HG03521 (cell line): ENCODE measurements at regions not wholly inside any gene's neighbourhood (a gene's known extent, or its start where the extent isn't known, plus 50 kb on each side); places are given as distances from the start of the nearest gene placed in this dataset.
"Not testable (repeated sequence)": the region's sequence is repeated elsewhere in the genome, so short reads cannot be mapped to it uniquely, and the experiment has no call there.

ENCODE experiments used
- ATAC-seq: cut with Tn5 transposase; IDR thresholded peaks from one replicate; pipeline ENCODE4 v1.9.1; 2021; ENCODE audit warnings: mild to moderate bottlenecking, moderate library complexity; ENCODE audit not compliant: unreplicated experiment

DNA sequence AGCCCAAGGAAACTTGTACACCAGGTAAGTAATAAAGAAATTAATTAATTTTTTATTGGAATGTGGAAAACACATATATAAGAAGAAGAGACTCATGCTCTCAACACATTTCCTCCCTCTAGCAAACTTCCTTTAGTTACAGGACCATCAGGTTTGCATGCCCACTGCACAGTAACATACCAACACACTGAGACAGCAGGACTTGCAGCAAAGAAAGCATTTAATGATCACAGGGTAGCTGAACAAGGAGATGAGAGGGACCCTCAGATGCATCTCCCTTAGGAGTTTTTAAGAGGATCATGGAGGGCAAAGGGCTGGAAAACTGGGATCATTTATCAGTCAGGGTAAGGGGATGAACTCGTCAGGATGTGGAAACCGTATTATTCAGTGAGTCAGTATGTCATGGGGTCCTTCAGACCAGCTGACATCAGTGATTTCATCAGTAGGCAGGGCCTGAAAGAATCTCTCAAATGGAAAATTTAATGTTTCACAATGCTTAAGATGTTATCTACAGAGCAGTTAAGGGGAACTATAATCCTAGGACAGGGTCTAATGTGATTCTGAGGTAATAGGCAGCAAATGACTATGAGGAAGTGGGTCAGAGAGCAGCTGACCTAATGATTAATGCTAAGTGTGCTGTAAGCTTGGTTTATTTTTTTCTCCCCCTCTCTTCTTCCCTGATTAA, 193.8 kb upstream of the RND3 start:
- no peak for ATAC-seq

DNA sequence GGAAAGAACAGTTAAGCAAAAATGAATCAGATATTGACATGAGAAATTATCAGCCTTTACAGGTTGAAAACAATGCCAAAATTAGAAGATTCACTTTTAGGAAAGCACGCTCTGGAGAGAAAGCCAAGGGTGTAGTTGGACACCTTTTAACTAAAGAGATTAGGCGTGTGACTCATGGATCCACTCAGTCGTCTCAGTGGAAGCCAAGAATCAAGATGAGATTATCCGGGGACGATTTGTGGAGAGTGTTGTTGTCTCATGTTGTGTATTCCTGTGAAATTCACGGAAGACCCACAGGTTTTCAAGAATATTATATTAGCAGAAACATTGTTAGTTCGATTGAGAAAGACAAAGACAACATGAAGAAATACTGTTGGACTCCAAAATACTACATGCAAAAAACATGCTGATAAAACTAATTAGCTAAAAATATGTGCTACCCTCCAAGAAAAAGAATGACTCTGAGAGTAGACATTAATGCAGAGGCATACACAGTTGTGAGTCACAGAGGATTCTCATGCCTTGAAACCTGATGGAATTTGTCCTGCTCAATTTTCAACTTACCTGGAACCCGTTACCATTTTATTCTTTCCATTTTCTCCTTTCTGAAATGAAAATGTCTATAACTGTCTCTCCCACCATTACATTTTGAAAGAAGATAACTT, 192.1 kb upstream of the RND3 start:
- ATAC-seq, result no peak

DNA sequence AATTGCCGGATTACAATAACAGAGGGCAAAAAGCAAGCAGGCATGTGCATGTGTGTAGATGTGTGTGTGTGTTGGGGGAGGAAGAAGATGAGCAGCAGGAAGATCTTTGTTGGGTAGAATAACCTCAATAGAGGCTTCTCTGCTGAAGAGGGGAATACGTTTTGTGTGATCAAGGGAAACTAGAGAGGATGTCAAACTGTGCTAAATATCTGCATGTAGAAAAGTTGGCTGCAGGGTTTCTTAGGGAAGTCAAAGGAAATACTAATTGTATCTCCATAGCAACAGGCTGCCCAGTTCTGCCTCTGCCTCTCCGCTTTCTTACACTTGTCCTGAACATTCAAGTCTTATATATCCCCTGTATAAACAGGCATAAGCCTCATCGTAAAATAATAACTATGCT, 190.1 kb upstream of the RND3 start:
- no peak for ATAC-seq

DNA sequence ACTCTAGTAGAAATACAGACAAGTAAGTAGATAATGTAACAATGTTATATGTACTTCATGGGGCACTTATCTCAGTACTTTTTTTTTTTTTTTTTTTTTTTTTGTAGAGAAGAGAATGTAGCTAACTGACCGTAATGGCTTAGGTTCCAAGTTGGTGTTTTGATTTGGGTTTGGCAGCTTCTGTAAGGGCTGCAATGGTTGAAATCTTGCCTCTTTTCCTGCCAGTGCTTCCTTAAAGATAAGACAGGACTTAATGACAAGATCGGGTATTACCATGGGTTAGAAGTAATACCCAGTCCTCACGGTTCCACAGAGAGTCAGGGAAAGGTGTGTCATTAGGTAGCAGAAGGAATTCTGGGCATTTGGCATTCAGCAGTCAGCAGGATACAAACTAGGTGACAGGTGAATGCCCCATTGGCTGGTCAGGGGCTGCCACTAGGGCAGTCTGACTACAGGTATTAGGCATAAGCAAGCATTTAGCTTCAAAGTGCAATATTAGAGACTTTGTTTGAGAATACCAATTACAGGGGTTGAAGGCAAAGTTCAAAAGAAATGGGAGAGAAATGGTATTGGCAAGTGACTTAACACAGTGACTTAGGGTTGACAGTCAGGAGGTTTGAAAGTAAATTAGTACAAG, 189.4 kb upstream of the RND3 start:
- ATAC-seq, result no peak

GRCh38 chr2:150675807-150676206, 188.3 kb upstream of the RND3 start:
- ATAC-seq, result no peak

GRCh38 chr2:150674283-150674682, 186.8 kb upstream of the RND3 start:
- no peak for ATAC-seq

- ATAC-seq, result no peak
Measured at GRCh38 chr2:150672311-150672710, 184.8 kb upstream of the RND3 start.

- ATAC-seq, result no peak
Measured at GRCh38 chr2:150669492-150669891, 182.0 kb upstream of the RND3 start.

- not testable (repeated sequence) for ATAC-seq
Measured at GRCh38 chr2:150667039-150667438, 179.6 kb upstream of the RND3 start.

DNA sequence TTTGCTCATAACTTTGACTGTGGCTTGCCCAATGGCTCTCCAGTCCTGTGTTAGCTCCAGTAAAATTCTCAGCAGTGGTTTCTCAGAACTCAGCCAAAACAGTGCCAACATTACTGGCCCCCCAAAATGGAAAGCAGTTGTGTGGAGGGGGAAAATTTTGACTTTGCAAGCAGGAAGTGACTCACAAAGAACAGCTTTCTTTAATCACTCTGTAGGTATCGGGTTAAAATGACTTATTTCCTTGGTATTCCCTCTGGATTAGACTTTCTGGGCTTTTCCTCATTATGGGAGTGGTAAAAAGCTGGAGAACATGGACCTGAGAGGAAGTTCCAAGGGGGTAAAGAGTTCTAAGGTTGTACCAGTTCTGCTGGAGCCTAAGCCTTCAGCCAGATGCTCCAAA, 175.7 kb upstream of the RND3 start:
- no peak for ATAC-seq

DNA sequence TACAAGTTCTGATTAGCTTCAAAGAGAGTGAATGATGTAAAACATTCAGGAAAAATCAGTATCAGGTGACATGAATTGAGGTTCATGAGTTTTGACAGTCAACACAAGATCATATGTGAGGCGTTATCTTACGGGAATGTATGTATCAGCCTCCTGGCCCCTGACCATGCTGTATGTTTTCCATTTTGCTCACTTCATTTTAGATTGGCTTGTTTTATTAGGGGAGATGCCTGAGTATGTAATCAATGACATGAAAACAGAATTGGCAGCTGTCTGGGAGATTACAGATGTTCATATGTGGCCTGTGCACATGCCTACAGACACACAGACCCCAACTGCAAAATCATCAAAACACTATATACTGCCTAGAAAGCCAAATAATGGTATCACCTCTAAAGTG, 168.5 kb upstream of the RND3 start:
- ATAC-seq, result no peak

DNA sequence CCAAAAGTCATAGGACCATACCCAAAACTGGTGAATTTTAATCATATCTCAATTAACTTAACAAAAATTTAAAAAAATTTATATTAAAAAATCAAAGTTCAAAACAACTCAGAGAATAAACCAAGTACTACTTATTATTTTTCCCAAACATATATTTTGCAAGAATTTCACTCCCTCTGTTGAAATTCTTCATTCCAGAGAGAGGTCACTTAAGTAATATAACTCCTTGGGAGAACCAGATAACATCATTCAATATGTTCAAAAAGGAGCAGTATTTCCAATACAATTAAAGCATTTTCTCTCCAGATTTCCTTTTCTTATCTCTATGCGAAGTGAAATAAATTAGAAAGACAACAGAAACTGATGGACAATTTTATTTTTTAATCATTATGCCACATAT, 165.9 kb upstream of the RND3 start:
- no peak for ATAC-seq

- ATAC-seq, result no peak
Measured at GRCh38 chr2:150647943-150648342, 160.5 kb upstream of the RND3 start.

DNA sequence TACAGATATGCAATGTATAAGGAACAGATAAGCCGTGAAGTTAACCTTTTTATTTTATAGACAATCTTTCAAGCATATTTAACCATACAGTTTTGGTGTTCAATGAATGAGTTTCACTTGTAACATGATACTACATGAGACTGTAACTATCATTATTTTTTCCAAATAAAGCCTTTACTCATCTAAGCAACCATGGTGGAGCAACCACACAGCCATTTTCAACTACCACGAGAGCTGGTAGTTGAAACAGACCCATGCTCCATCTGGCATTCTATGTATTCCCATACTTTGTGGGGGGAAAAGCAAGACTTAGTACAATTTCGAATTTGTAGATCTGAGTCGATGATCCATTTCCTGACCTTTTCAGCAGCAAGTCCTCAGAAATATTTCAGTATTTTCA, 159.3 kb upstream of the RND3 start:
- ATAC-seq, result no peak

GRCh38 chr2:150644298-150645067, 157.0 kb upstream of the RND3 start:
- no peak for ATAC-seq

GRCh38 chr2:150643114-150643725, 155.8 kb upstream of the RND3 start:
- no peak for ATAC-seq

- no peak for ATAC-seq
Measured at GRCh38 chr2:150640039-150640438, 152.6 kb upstream of the RND3 start.

DNA sequence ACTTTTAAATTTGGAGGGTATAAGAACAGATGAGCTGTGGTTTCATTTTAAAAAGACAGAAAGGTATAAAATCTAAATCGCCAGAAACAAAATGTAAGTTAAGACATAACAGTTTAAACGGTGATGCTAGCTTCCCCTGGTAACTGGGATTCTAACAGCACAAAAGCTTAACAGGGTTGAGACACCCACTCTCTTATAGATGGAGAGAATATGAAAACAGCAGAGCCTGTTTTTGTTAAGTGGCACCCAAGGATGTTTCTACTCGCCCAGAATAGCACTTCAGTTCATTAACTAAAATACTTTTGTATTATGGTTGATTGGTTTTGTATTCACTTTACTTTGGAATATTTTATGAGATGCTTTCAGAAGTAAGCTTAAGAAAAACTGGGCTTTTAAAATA, 151.9 kb upstream of the RND3 start:
- no peak for ATAC-seq

- ATAC-seq, result no peak
Measured at GRCh38 chr2:150631236-150631821, 143.9 kb upstream of the RND3 start.

DNA sequence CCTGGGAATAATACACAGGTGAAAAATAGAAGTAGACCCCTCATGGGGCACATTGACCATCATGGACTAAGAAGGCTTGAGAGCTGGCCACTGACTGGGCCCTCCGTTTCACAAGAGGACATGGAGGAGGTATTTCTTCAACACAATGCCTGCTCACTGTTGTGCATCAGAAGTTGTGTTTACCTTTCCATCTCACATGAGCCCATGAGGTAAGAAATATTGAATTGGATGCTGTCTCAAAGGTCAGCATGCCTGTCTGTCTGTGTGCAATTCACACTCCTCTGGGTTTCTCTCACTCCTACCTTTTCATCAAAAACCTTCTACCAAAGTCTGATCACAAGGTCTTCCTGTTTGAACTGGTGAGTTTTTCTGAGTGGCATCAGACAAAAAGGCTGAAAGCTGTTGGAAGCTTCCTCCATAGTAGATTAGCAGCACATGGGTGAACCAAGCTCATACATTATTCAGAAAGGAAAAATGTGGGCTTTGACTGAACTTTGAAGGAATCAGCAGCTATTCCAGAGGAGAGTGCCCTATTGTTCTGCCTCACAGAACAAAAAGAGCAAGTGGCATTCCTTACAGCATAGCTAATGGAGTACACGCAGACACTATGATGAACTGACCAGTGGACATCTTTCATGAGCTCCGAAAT, 143.2 kb upstream of the RND3 start:
- no peak for ATAC-seq
